ENCODE measurements at regions not wholly inside any gene's neighbourhood (a gene's known extent, or its start where the extent isn't known, plus 50 kb on each side); places are given as distances from the start of the nearest gene placed in this dataset.

DNA sequence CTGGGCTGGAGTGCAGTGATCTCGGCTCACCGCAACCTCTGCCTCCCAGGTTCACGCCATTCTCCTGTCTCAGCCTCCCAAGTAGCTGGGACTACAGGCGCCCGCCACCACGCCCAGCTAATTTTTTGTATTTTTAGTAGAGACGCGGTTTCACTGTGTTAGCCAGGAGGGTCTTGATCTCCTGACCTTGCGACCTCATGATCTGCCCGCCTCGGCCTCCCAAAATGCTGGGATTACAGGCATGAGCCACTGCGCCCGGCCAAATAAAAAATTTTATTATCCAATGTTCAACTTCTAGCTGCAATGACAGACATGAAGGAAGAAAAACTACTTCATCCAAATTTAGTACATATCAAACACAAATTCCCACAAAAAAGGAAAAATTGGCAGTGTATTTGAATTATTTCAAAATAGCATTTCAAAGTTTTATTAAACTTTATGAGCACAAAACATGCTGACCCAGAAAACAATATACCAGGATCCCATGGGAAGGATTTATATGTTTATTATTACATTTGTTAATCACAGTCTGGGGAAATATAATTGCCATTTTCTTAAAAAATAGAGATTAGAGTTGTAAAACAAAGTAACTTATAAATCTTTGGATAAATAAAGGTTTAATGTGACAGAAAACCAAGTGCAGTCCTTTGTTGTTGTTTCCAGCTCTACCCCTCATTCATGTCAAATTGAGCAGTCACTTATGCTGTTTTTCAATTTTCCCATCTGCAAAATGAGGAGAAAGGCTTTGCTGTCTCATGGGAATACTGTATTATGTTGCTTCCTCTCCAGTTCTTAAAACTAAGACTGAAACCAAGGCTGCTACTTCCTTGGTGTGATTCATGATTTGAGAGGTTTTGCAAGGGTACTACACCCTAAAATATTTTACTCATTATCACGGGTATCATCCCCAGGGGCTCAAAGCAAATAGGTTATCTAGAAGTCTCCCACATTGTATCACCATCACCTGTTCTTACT, 155.2 kb upstream of the AVPR1A start:
- DNase-seq (ENCODE audit: low read depth, low spot score) = no peak
- in situ Hi-C loops (cut with HindIII; ENCODE audit: low pct_unique_long_range_greater_than_20kb, low sequenced_read_pairs) = no loop called here

DNA sequence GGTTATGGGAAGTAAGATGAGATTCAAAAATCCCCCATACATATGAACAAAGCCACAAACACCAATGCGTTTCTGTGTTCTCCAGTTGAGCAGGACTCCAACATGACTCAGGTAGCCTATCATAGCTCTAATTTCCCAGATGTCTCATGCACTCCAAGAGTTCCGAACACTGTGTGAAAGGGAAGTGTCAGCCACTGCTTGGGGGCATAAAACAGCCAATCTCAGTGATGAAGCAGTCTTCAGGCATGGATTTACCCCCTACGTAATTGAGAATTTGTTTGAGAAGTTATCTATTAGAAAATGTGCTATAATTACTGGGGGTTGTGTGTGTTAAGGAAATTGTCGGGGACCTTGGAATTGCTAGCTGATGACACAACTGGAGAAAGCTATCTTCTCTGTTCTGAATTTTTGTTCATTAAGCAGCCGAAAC, 153.9 kb upstream of the AVPR1A start:
- in situ Hi-C loops (cut with HindIII; ENCODE audit: low pct_unique_long_range_greater_than_20kb, low sequenced_read_pairs) = no loop called here

DNA sequence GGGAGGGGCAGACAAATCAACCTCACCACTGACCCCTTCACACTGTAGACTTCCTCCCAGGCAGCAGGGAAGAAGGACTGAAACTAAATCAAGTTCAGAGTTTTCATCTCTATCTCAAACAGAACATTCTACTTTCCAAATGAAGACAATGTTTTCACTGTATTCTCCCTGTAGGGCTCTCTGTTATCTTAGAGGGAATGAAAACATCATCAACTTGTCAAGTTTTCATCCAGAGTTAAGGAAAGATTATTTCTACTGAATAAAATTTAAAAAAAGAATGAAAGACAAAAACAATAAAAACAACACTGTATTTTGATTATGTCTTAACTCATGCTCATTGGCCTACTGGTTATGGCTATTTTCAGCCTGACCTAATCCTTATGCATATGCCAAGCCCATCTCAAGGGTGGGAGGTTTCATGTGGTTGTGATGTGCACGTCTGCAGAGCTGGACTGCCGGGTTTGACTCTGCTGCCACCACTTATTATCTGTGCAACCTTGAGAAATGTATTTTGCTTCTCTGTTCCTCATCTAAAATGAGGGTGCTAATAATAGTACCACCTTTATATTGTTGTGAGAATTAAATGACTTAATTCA, 152.0 kb upstream of the AVPR1A start:
- in situ Hi-C loops (cut with HindIII; ENCODE audit: low pct_unique_long_range_greater_than_20kb, low sequenced_read_pairs) = no loop called here
- no peak for DNase-seq (ENCODE audit: low read depth, low spot score)

More for the DNA sequence above, 153.9 kb upstream of the AVPR1A start:
- DNase-seq (ENCODE audit: low read depth, low spot score) = no peak

DNA sequence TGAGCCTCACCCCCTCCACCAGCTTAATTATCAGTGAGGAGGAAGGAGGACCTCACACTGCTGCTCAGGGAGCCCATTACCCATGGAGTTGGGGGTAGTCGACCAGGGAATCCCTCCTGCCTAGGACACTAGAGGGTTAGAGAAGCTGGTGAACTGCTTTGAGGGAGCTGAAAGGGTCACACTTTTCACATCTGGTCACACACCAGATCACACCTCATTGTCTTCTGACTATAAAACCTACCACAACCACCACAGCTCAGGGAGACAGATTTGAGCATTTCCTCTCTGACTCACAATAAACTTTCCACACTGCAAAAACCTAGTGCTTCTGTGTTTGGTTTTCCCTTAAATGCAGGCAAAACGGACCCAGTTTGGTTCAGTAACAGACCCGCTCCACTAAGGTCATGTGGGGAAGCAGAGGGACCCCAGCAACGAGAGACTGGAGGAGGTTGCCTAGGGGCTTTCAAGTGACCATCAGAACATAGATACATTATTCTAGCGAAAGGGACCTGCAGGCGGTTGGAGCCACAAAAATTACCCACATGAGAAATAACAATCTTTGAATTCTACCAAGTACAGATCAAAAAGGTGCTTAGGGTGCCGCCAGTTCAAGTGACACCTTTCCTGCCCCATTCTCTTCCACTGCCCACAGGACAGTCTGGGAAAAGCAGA, 151.4 kb upstream of the AVPR1A start:
- in situ Hi-C loops (cut with HindIII; ENCODE audit: low pct_unique_long_range_greater_than_20kb, low sequenced_read_pairs) = no loop called here
- no peak for DNase-seq (ENCODE audit: low read depth, low spot score)

DNA sequence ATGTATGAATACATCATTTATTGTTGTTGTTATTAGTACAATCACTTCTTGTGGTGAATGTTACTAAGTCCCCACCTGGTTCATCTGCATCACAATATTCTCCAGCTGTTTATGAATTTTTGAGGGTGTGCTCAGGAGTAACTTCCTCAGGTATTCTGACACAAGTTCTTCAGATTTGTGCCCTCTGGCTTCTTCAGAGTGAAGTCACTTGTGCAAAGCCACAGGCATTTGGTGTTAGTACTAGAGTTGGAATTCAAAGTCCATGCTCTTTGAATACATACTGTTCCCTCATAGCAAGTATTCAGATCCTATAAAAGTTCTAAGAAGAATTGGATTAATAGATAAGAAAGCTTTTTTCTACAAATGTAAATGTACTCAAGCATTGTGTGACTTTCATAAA, 150.3 kb upstream of the AVPR1A start:
- no peak for DNase-seq (ENCODE audit: low read depth, low spot score)
- in situ Hi-C loops (cut with HindIII; ENCODE audit: low pct_unique_long_range_greater_than_20kb, low sequenced_read_pairs) = no loop called here

DNA sequence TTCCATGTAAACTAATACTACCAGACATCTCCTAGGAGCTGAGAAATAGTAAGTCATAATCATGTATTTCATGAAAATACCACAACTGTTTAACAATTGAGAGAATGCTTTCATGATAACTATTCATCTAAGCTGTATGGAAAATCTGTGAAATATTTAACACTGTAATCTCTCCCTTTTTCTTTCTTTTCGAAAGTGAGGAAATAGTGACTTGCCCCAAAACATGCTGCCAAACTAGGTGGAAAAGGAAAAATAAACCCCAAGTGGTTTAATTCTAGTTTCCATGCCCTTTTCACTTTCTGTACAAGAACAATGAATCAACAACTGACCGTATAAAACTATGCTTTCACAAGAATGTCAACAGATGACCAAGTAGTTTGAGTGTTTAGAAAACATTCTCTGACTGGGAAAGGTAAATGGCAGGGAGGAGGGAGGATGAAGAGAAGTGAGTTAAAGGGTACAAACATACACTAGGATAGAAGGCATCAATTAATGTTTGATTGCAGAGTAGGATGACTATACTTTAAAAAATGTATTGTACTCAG, 147.5 kb upstream of the AVPR1A start:
- DNase-seq (ENCODE audit: low read depth, low spot score) = no peak
- in situ Hi-C loops (cut with HindIII; ENCODE audit: low pct_unique_long_range_greater_than_20kb, low sequenced_read_pairs) = no loop called here

DNA sequence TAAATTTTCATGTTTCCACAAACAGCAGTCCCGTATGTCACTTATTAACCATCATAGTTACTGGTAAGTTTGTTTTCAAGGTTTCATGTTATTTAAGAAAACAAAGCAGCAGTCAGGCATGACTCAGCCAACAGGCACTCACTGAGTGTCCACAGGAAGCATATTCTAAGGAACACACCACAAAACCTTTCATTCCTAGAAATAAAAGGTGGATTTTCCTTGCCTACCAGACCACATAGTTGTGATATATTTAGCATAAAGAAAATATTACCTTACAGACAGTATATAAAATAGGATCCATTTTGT, 143.3 kb upstream of the AVPR1A start:
- DNase-seq (ENCODE audit: low read depth, low spot score) = peak; percentile 23
- in situ Hi-C loops (cut with HindIII; ENCODE audit: low pct_unique_long_range_greater_than_20kb, low sequenced_read_pairs) = no loop called here

DNA sequence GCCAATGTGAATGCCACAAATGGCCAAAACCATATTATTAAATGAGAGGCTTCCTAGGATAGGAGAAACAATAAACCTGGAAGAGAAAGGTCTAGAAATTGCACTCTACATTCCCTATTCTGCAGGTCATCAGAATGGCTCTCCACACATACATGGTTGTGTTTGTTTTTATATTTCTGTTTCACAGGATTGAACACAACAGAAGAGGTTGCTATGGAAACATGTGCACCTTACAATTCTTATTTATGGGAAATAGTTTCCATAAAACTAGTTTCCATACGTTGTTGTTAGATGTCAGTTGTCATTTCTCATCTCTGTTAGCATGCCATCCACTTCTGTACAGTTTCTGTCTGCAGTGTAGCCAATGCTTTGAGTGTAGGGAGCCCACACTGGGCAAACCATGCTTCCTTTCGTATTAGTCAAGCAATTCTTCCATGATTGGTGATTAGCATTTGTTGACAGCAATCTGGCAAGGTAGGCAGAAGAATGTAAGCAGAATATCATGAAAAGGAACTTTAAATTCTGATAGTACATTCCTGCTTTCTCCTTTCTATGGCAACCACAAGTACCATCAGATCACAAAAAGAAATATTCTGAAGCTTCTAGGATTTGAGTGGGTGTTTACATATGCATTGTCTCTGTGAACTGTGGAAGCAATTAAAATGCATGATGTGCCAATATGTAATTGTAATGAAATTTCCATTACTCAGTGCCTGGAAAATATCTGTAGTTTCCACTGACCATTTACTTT, 141.6 kb upstream of the AVPR1A start:
- in situ Hi-C loops (cut with HindIII; ENCODE audit: low pct_unique_long_range_greater_than_20kb, low sequenced_read_pairs) = no loop called here

DNA sequence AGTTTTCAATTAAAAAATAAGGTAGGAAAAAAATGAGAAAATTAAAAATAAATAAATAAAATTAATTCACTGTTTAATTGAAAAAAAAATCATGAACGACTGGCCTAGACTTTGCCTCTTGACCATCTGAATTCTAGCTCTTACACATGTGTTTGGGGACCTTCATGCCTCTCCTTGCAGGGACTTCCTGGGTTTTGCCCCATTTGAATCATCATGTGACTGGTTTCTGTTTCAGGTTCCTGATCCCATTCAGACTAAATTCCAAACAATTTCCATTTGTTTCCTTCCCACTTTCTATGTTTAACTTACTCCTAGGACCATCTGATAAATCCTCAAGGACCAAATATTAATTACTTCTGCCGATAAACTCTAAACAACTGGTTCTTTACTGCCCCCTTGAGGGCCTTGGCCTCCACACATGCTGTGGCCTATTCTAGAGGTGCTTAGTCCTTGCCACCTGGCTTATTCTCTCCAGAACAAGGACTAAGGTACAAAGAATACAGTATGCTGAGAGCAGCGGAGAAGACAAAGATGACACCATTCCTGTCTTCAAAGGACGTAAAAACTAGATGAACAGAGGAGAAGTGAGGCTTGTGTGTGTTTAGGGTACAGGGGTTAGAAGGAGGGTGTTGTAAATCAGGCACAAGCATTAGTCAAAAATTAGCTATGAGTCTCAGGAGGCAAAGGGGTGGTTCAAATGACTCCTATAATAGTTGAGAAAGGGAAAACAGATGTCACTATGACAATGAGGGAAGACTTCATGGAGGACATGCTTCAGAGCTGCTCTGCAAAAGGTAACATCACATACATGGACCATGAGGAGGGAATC, 125.8 kb upstream of the AVPR1A start:
- peak; percentile 72 for DNase-seq (ENCODE audit: low read depth, low spot score)
- in situ Hi-C loops (cut with HindIII; ENCODE audit: low pct_unique_long_range_greater_than_20kb, low sequenced_read_pairs) = no loop called here

More for the DNA sequence above, 141.6 kb upstream of the AVPR1A start:
- DNase-seq (ENCODE audit: low read depth, low spot score) = no peak

DNA sequence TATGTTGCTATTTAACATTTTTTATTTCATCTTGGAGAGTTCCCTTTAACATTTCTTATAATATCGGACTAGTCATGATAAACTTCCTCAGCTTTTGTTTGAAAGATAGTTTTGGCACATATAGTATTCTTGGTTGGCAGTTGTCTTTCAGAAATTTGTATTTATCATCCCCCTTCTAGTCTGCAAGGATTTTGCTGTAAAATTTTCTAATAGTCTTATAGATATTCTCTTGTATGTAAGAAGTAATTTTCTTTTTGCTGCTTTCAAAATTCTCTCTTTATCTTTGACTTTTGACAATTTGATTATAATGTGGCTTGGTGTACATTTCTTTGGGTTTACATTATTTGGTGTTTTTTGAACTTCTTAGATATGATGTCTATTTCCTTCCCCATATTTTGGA, 116.0 kb upstream of the AVPR1A start:
- in situ Hi-C loops (cut with HindIII; ENCODE audit: low pct_unique_long_range_greater_than_20kb, low sequenced_read_pairs) = no loop called here
- DNase-seq (ENCODE audit: low read depth, low spot score) = no peak

DNA sequence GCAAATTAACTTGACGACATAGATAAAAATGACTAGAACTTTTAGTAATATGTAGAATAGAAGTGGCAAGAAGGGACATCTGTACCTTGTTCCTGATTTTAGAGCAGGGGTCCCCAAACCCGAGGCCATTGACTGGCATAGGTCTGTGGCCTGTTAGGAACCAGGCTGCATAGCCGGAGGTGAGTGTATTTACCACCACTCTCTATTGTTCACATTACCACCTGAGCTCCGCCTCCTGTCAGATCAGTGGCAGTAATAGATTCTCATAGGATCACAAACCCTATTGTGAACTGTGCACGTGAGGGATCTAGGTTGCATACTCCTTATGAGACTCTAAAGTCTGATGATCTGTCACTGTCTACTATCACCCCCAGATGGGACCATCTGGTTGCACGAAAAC, 113.6 kb upstream of the AVPR1A start:
- in situ Hi-C loops (cut with HindIII; ENCODE audit: low pct_unique_long_range_greater_than_20kb, low sequenced_read_pairs) = no loop called here
- DNase-seq (ENCODE audit: low read depth, low spot score) = no peak

DNA sequence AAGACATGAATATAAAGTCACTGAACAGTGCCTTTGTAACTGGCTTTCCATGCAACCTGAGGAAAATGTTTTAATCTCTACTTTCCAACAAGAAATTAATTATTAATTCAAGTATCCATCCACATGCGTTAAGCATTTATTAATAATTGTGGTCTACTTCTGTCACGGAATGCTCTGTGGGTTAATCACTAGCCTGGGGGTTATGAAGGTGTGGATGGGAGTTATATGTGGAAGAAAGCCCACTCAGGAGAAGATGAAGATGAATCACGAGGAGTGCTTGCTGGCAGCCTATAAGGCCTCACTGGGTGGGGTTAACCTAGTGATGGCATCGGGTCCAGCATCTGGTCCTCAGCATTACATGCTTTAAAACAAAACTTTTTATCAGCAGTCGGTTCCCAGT, 99.5 kb upstream of the AVPR1A start:
- no peak for DNase-seq (ENCODE audit: low read depth, low spot score)
- in situ Hi-C loops (cut with HindIII; ENCODE audit: low pct_unique_long_range_greater_than_20kb, low sequenced_read_pairs) = no loop called here

DNA sequence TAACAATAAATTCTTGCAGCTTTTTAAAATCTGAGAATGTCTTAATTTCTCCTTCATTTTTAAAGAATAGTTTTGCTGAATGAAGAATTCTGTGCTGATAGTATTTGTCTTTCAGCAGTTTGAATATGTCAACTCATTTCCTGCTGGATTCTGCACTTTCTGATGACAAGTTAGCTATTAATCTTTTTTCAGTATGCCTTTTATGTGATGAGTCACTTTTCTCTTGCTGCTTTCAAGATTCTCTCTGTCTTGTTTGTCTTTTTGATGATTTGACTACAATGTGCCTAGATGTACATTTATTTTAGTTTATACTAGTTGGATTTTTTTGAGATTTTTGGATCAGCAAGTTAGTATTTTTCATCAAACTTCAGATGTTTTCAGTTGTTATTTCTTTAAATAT, 87.9 kb upstream of the AVPR1A start:
- no peak for DNase-seq (ENCODE audit: low read depth, low spot score)
- in situ Hi-C loops (cut with HindIII; ENCODE audit: low pct_unique_long_range_greater_than_20kb, low sequenced_read_pairs) = no loop called here

DNA sequence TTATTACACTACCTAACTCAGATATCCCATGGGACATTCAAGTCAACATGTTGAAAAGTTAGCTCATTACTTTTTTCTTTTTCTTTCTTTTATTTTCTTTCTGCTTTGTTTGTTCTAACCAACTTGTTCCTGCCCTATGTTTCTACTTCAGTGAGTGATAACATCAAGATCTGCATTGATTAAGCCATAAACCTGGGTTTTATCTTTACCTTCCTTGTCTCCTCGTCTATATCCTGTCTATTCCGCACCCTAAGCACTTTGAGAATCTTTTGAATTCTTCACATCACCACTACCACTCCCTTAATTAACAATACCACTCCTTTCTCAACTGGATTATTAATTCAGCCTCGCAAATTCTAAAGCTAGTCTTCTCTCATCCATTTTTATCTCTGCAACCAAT, 81.9 kb upstream of the AVPR1A start:
- DNase-seq (ENCODE audit: low read depth, low spot score) = no peak
- in situ Hi-C loops (cut with HindIII; ENCODE audit: low pct_unique_long_range_greater_than_20kb, low sequenced_read_pairs) = no loop called here

DNA sequence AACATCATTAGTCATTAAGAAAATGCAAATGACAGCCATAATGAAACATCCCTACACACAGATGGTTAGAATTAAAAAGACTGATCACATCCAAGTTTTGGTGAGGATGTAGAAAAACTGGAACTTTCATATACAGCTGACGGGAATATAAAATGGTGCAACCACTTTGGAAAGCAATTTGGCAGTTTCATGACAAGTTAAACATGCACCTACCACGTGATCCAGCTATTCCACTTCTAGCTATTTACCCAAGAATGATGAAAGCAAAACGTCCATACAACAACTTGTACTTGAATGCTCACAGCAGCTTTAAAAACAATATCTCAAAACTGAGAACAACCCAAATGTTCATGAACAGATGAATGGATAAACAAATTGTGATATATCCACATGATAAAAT, 77.9 kb upstream of the AVPR1A start:
- in situ Hi-C loops (cut with HindIII; ENCODE audit: low pct_unique_long_range_greater_than_20kb, low sequenced_read_pairs) = no loop called here
- no peak for DNase-seq (ENCODE audit: low read depth, low spot score)

DNA sequence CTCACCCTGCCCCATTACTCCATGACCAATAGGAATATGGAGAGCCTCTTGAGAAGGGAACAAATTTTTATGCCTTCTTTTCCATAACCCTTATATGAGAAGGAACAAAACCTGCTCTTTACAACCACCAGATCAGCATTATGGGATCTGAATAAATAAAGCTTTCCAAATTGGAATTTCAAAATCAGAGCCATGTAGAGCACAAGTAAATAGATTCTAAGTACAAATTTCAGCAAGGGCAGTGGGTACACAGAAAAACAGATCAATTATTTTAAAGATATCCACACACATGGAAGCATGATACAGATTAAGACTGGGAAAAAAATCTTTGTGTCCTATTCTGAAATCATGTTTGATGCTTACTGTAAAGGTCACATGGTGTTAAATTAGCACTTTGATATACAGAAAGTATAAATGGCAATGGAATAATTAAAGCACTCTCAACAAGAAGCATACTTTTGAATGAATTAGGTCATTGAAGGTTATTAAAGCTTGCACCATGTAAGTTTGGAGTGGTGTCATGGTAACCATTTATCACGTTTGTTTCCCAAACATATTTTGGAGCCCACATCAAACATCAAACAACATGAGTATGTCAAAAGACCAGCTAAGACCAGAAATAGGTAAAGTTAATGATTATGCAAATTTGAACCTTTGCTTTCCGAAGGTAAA, 75.9 kb upstream of the AVPR1A start:
- in situ Hi-C loops (cut with HindIII; ENCODE audit: low pct_unique_long_range_greater_than_20kb, low sequenced_read_pairs) = no loop called here
- no peak for DNase-seq (ENCODE audit: low read depth, low spot score)

DNA sequence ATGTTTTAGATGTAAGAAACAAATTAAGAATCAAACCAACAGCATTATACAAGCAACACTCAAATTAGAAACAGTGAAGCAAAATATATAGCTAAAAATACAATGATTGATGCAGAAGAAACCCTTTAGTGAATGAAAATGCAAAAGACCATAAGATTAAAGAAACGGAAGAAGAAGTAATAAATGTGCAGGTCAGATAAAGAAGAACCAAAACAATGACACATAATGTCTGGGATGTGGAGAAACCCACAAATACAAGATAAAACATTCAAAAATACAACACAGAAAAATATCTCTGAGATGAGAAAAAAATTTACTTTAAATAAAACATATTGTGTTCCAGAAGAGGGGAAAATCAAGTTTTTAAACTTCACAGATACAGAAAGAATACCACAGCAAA, 73.4 kb upstream of the AVPR1A start:
- in situ Hi-C loops (cut with HindIII; ENCODE audit: low pct_unique_long_range_greater_than_20kb, low sequenced_read_pairs) = no loop called here
- DNase-seq (ENCODE audit: low read depth, low spot score) = no peak

Data from SK-MEL-5 (cell line).